ENCODE measurements at regions not wholly inside any gene's neighbourhood (a gene's known extent, or its start where the extent isn't known, plus 50 kb on each side); places are given as distances from the start of the nearest gene placed in this dataset.

GRCh38 chr14:98368916-98369315 lies 903.1 kb downstream of the BCL11B start:
- TF ChIP-seq CTCF (conservative IDR thresholded peaks at IDR 0.05) (no peak), ZFX (IDR thresholded peaks at IDR 0.05) (no peak)
